ENCODE measurements at regions not wholly inside any gene's neighbourhood (a gene's known extent, or its start where the extent isn't known, plus 50 kb on each side); places are given as distances from the start of the nearest gene placed in this dataset.
A peak's percentile ranks its signal among the peaks of the same experiment; 100 is the strongest.
"Not testable (repeated sequence)": the region's sequence is repeated elsewhere in the genome, so short reads cannot be mapped to it uniquely, and the experiment has no call there.

DNA sequence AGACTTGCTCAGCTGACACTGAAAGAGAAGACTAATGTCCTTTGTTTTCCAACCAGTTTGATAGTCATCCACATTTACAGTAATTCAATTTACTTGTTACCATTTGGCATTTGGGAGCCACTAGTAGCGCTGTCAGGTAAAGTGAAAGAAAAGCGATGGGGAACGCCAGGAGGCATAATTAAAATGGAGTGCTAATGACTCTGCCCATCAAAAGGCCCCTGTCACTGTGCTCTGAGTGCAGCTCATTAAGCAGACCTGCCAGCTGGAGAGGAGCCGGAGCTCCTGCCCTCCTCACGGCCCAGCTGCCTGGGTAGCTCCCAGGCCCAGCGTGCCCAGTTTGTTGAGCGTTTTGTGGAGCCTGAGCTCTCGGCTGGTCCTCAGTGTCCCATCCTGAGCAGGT is 463.6 kb upstream of the CCDC196 start:
- DNase-seq, result peak in 6 of 42 donors; percentile 8 to 43 (median 12)
- intact Hi-C loops (cut with DNase I), result no loop called here

GRCh38 chr14:66025779-66026178 is 460.4 kb upstream of the CCDC196 start:
- no peak for DNase-seq
- intact Hi-C loops (cut with DNase I), result no loop called here

DNA sequence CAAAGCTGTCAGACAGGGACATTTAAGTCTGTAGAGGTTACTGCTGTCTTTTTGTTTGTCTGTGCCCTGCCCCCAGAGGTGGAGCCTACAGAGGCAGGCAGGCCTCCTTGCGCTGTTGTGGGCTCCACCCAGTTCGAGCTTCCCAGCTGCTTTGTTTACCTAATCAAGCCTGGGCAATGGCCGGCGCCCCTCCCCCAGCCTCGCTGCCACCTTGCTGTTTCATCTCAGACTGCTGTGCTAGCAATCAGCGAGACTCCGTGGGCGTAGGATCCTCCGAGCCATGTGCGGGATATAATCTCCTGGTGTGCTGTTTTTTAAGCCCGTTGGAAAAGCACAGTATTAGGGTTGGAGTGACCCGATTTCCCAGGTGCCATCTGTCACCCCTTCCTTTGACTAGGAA is 454.2 kb upstream of the CCDC196 start:
- DNase-seq; intact Hi-C loops (cut with DNase I): not testable (repeated sequence)

GRCh38 chr14:66032800-66033199 is 453.4 kb upstream of the CCDC196 start:
- no peak for DNase-seq
- intact Hi-C loops (cut with DNase I), result no loop called here

GRCh38 chr14:66036547-66036946 is 449.6 kb upstream of the CCDC196 start:
- intact Hi-C loops (cut with DNase I), result no loop called here
- DNase-seq, result no peak

- intact Hi-C loops (cut with DNase I), result no loop called here
- DNase-seq, result peak in 17 of 42 donors; percentile 2 to 51 (median 13)
Observed at GRCh38 chr14:66037361-66037760, 448.8 kb upstream of the CCDC196 start.

- no peak for DNase-seq
- intact Hi-C loops (cut with DNase I), result no loop called here
Observed at GRCh38 chr14:66038212-66038611, 448.0 kb upstream of the CCDC196 start.

DNA sequence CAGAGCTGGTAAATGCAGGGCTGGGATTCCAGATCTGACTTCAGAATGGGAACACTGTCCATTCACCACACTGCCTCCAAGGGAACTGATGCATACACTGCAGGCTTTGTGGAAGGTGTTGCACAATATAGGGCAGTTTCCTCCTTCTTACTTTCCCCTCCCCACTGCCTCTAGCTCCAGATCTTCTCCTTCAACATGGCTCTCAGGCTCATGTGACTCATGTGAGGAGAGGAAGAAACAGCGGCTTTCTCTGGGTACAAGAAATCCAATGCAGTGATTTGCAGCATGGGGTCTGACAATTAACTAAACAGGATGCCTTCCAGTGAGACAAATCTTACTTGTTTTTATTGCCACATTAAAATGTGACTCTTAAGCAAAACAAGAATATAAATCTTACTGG is 447.6 kb upstream of the CCDC196 start:
- peak in 23 of 42 donors; percentile 3 to 76 (median 28) for DNase-seq
- intact Hi-C loops (cut with DNase I), result no loop called here

DNA sequence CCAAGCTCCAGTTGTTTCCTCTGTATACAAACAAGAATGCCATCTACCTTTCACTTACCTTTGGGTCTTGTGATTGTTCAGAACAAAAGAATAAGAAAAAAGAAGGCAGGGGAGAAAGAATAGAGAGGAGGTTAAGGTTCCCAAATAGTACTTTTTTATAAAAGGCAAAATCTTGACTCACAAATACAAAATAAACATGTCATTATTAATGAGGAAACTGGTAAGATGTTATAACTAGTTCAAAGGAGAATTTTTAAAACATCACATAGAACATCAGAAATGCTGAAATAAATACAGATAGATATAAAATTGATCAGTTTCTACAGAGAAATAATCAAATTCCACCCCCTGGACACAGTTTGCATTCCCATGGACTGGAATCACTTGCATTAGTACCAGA is 446.7 kb upstream of the CCDC196 start:
- intact Hi-C loops (cut with DNase I), result no loop called here
- DNase-seq, result no peak

DNA sequence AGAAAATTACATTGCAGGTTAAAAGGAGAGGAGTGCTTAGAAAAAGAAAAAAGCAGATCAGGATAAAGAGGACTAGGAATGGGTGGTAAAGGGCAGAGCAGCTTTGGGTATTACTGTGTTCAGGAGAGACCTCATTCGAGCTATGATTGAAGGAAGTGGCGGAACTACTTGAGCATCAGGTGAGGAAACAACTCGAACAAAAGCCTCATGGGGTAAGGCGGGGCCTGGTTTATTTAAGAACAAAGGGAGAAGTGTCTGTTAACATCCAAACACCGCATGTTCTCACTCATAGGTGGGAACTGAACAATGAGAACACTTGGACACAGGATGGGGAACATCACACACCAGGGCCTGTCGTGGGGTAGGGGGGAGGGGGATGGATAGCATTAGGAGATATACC is 444.6 kb upstream of the CCDC196 start:
- intact Hi-C loops (cut with DNase I), result no loop called here
- DNase-seq, result no peak

- intact Hi-C loops (cut with DNase I), result no loop called here
- DNase-seq, result no peak
Observed at GRCh38 chr14:66043921-66044320, 442.2 kb upstream of the CCDC196 start.

DNA sequence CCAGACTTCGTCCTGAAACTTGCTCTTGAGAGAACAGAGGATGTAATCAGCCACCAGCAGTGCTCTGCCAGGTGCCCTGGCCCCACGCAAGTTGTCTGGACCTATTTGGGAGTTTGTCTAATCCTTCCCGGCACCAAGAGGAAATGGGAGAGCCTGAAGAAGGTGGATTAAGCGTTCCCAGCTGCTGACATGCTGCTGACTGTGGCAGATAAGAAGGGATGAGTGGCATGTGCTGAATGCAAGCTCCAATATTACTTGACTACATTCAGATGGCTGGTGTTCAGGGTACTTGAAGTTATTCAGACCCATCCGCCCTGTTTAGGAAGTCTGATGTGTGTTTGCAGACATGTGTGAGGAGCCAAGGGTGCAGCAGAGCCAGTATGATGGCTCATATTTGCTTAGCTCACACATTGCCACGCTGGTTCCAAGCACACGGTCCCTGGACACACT is 440.6 kb upstream of the CCDC196 start:
- intact Hi-C loops (cut with DNase I), result no loop called here
- no peak for DNase-seq

DNA sequence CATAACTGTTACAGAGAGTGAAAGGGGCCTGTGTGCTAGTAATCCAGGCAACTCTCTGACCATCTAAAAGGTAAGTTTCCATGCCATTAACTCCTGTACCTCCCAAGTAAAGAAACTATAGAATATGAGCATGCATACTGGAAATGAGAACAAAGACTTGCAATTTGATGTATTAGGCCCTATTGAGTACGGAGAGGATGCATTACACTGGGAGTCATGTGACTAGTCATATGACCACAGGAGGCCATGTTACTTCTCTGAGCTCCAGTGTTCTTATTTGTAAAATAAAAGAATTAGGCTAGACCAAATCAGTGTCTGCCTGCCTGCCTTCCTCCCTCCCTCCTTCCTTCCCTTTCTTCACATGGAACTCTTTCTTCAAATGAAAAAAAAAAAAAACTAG is 440.1 kb upstream of the CCDC196 start:
- DNase-seq, result no peak
- intact Hi-C loops (cut with DNase I), result no loop called here

DNA sequence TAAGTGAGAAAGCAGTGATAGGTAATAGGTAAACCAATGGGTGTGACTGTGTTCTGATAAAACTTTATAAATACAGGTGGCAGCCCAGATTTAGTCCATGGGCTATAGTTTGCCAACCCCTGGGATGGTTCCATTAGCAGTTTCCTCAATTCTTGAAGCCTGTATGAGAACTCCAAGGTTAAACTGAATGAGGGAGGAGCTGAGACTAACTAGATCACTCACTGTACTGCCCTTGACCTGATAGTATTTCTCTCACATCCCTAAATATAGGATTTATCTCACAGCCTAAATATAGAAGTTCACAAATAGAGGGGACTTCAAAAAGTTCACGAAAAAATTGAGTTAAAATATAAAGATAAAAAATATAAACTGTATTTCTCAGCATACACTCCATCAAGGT is 439.6 kb upstream of the CCDC196 start:
- intact Hi-C loops (cut with DNase I), result no loop called here

GRCh38 chr14:66056268-66056907 is 429.8 kb upstream of the CCDC196 start:
- intact Hi-C loops (cut with DNase I), result no loop called here
- no peak for DNase-seq

More for the DNA sequence above, 439.6 kb upstream of the CCDC196 start:
- DNase-seq, result no peak

- no peak for DNase-seq
- intact Hi-C loops (cut with DNase I), result no loop called here
Observed at GRCh38 chr14:66056926-66057552, 429.1 kb upstream of the CCDC196 start.

DNA sequence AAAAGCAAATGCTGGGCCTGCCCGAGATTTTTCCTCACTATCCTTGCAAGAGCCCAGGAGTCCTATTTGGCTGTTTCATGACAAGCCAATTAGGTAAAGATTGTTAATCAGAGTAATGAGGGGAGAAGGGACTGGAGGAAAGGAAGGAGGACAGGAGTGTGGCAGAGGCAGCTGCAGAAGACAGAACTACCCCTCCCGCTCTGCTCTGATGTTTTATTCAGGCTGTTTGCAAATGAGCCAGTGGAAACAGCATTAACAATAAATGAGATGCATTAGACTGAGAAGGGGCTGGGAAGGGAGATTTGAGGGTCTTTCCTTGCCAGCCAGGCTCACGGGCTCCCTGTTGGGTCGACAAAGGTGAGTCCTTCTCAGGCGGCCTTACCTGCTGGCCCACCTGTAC is 421.0 kb upstream of the CCDC196 start:
- DNase-seq, result no peak
- intact Hi-C loops (cut with DNase I), result no loop called here

DNA sequence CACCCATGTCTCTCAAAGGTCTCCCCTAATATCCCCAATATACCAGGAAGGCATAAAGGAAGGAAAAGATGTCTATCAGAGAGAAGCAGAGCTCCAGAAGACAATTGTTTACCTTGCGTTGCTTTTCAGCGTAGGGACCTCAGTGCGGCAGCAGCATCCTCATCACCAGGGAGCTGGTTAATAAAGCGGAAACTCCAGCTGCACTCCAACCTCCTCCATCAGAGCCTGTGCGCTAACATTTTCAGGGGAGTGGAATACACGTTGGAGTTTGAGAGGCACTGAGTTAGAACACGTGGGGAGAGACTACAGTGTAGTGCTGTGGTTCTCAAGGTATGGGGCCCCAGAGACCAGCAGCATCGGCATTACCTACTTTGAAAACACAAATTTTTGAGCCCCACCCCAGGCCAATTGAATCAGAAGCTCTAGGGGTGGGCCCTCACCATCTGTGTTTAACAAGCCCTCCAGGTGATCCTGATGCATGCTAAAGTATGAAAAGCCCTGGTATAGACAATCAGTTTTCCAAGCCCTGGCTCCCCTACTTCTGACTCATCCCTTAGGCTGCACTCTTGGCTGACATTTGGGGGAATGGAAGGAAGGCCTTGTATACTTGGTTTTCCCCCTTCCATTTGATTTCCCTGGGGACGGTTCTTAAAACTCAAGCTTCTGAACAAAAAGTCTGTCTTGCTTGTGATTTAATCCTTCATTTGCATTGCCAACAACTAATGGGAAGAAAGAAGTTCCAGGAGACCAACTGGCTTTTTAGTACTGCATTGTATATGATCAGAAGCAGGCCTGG is 419.0 kb upstream of the CCDC196 start:
- peak in 1 of 42 donors; percentile 30 for DNase-seq
- intact Hi-C loops (cut with DNase I), result no loop called here

GRCh38 chr14:66069036-66069435 is 417.1 kb upstream of the CCDC196 start:
- peak in 1 of 42 donors; percentile 14 for DNase-seq
- intact Hi-C loops (cut with DNase I), result no loop called here

All from head of caudate nucleus (tissue), 42 donors.